ENCODE measurements at regions not wholly inside any gene's neighbourhood (a gene's known extent, or its start where the extent isn't known, plus 50 kb on each side); places are given as distances from the start of the nearest gene placed in this dataset.

DNA sequence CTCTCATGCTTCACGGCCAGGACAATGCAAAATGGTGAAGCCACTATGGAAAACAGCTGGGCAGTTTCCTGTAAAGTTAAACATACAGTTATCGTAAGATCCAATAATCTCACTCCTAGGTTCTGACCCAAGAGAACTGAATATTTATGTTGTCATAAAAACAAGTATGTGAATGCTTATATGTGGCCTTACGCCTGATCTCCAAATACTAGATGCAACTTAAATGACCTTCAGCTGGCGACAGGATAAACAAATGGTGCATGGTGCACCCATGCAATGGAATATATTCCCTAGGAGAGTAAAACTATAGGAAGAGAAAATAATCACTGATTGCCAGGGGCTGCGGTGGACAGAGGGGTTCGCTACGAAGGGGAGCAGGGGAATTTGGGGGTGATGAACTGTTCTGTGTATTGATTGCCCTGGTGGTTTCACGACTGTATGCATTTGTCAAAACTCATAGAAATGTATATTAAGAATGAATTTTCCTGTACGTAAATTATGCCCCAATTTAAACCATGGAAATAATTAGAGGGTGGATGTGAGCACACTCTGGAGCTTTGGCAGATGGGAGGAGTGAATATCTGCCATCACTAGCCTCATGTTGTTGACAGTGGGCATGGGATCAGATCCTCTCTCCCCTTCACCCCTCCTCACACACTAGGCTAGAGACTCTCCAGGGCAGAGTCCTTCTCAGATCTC, 100.8 kb upstream of the MYCN start:
- Histone ChIP-seq H3K27me3 (no peaks in the 10 kb centered on the region), H3K36me3 (no peaks in the 10 kb centered on the region), H3K27ac (no peak overlapping the region), H3K4me3 (no peak overlapping the region), H3K4me1 (no peaks in the 10 kb centered on the region), H3K9me3 (no peaks in the 10 kb centered on the region)
- FAIRE-seq: no peak
- ATAC-seq: no peak
- 67 to 71% methylated on average over 9 of the region's 9 CpGs for WGBS, 2 donors
- no peak for DNase-seq
- TF ChIP-seq, protein P1, sequence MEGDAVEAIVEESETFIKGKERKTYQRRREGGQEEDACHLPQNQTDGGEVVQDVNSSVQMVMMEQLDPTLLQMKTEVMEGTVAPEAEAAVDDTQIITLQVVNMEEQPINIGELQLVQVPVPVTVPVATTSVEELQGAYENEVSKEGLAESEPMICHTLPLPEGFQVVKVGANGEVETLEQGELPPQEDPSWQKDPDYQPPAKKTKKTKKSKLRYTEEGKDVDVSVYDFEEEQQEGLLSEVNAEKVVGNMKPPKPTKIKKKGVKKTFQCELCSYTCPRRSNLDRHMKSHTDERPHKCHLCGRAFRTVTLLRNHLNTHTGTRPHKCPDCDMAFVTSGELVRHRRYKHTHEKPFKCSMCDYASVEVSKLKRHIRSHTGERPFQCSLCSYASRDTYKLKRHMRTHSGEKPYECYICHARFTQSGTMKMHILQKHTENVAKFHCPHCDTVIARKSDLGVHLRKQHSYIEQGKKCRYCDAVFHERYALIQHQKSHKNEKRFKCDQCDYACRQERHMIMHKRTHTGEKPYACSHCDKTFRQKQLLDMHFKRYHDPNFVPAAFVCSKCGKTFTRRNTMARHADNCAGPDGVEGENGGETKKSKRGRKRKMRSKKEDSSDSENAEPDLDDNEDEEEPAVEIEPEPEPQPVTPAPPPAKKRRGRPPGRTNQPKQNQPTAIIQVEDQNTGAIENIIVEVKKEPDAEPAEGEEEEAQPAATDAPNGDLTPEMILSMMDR (IDR thresholded peaks at IDR 0.05): no peak
- intact Hi-C loops (cut with DNase I): no loop called here

DNA sequence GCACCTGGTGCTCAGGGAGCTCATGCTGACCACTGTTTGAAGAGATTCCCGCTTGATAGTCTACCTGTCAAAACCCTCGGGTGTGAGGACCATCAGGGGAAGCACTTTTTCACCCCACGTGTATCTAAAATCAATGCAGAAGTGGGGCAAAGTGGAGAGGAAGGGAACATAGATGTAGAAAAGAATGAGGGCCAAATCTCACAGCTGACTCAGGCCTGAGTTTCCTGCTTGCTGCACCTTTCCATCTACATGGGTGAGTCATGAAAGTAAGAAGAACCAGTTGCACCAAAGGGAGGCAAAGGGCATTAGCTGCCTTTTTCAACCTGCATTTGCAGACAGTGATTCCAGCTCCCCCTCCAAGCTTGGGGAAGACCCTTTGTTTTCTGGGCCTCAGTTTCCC, 100.2 kb upstream of the MYCN start:
- Histone ChIP-seq H3K27ac (no peak overlapping the region), H3K4me1 (no peaks in the 10 kb centered on the region), H3K36me3 (no peaks in the 10 kb centered on the region), H3K4me3 (no peak overlapping the region), H3K9me3 (no peaks in the 10 kb centered on the region), H3K27me3 (no peaks in the 10 kb centered on the region)
- ATAC-seq (no peak), FAIRE-seq (no peak), DNase-seq (no peak)
- TF ChIP-seq, protein P1 (IDR thresholded peaks at IDR 0.05): no peak
- intact Hi-C loops (cut with DNase I): no loop called here
- WGBS, 2 donors: 54% methylated on average over 3 of the region's 3 CpGs

DNA sequence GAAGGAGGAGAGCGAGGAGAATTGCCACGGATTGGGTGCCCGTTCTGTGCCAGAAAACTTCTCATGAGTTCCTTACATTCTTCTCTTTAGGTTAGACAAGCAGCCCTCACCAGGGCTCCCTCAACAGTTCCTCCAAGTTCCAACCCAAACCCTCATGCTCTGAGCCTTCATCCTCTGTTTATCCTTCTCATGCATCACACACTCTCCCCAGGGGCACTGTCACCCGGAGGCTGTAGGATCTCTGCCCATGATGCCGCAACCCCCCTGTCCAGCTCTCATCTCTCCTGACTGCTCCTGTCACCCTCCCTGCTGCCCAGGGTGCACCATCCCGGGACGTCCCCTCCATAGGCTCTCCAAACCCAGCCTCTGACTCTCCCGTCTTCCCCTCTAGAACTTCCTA, 99.4 kb upstream of the MYCN start:
- no peaks in the 10 kb centered on the region for H3K36me3 ChIP-seq
- H3K27ac ChIP-seq: no peak overlapping the region
- H3K9me3 ChIP-seq: no peaks in the 10 kb centered on the region
- DNase-seq (no peak), ATAC-seq (no peak), FAIRE-seq (no peak)
- no peak overlapping the region for H3K4me3 ChIP-seq
- H3K27me3 ChIP-seq: no peaks in the 10 kb centered on the region
- intact Hi-C loops (cut with DNase I): no loop called here
- WGBS, 2 donors: 65 to 80% methylated on average over 8 of the region's 8 CpGs
- no peaks in the 10 kb centered on the region for H3K4me1 ChIP-seq
- TF ChIP-seq, protein P1 (IDR thresholded peaks at IDR 0.05): no peak

DNA sequence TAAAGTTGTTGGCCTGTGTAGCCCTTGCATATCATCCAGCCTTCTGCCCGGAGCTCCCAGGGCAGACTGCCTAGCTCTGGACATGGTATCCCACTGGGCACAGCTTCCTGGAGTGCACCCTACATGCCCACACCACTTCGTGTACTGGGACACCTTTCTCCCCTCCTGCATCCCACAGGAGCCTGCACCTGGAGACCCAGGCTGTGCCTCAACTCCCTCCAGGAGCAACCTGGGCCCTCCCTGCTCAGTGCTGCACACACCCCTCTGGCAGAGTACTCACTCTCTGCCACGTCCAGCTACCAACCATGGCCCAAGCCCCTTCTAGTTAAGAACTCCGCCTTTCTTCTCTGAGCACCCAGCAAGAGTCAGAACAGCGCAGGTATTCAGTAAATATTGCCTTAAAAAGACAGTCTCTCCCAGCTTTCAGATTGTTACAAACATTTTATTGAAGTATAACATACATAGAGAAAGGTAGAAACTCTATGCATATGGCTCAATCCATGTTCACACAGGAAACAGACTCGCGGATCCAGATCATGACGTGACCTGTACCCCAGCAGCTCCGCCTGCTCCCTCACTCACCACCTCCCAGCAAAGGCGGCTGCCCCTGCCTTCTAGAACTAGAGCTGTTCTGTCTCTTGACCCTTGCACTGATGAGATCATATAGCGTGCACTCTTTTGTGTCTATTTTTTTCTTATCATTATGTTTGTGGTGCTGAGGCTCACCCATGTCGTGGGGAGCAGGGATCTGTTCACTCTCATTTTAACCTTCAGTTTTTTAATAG, 98.4 kb upstream of the MYCN start:
- no peaks in the 10 kb centered on the region for H3K4me1 ChIP-seq
- H3K27ac ChIP-seq: no peak overlapping the region
- no peak for FAIRE-seq
- no peaks in the 10 kb centered on the region for H3K36me3 ChIP-seq
- DNase-seq: no peak
- H3K9me3 ChIP-seq: no peaks in the 10 kb centered on the region
- intact Hi-C loops (cut with DNase I): no loop called here
- no peaks in the 10 kb centered on the region for H3K27me3 ChIP-seq
- ATAC-seq: no peak
- TF ChIP-seq, protein P1 (IDR thresholded peaks at IDR 0.05): no peak
- no peak overlapping the region for H3K4me3 ChIP-seq
- WGBS, 2 donors: 55 to 66% methylated on average over 12 of the region's 12 CpGs
